Mucosa of rectum (tissue), 2 donors: ENCODE measurements at regions not wholly inside any gene's neighbourhood (a gene's known extent, or its start where the extent isn't known, plus 50 kb on each side); places are given as distances from the start of the nearest gene placed in this dataset.

Experiments
- H3K27ac ChIP-seq, 2 donors: one replicate each; pipeline ENCODE4 v1.7.0; 2013; ENCODE audit warnings: inconsistent platforms in 2 of 2, low read depth in 2 of 2, low read length in 2 of 2
- H3K27me3 ChIP-seq, 2 donors: one replicate each; pipeline ENCODE4 v1.7.0; 2013; ENCODE audit warnings: low read length in 2 of 2; ENCODE audit not compliant: control insufficient read depth in 2 of 2, insufficient read depth in 2 of 2
- H3K36me3 ChIP-seq, 2 donors: one replicate each; pipeline ENCODE4 v1.7.0; 2013; ENCODE audit warnings: low read length in 2 of 2; ENCODE audit not compliant: control insufficient read depth in 2 of 2, insufficient read depth in 2 of 2
- H3K4me1 ChIP-seq, 2 donors: one replicate each; pipeline ENCODE4 v1.7.0; 2013; ENCODE audit warnings: low read length in 2 of 2, mild to moderate bottlenecking in 1 of 2; ENCODE audit not compliant: control insufficient read depth in 2 of 2, insufficient read depth in 2 of 2
- H3K4me3 ChIP-seq, 2 donors: one replicate each; pipeline ENCODE4 v1.7.0; 2013; ENCODE audit warnings: low read length in 2 of 2
- H3K9ac ChIP-seq, 2 donors: one replicate each; pipeline ENCODE4 v1.7.0; 2013; ENCODE audit warnings: low read length in 2 of 2, low read depth in 1 of 2, mild to moderate bottlenecking in 1 of 2
- H3K9me3 ChIP-seq, 2 donors: one replicate each; pipeline ENCODE4 v1.7.0; 2013; ENCODE audit warnings: low read length in 2 of 2; ENCODE audit not compliant: control insufficient read depth in 2 of 2
- donor health status: healthy.
- donor health status: Normal muscosa, but diverticular disease.

GRCh38 chr13:105920370-105920769 lies 615.1 kb downstream of the EFNB2 start:
- H3K36me3 ChIP-seq: no peaks in the 10 kb centered on the region
- no peak overlapping the region for H3K4me3 ChIP-seq
- H3K4me1 ChIP-seq: peaks cover 18 to 35% of the 10 kb centered on the region in 2 donors
- H3K9ac ChIP-seq: peak overlapping the region in 1 of 2 donors; percentile 17
- H3K27ac ChIP-seq: peak overlapping the region; percentile 91 to 92
- H3K27me3 ChIP-seq: no peaks in the 10 kb centered on the region
- H3K9me3 ChIP-seq: no peaks in the 10 kb centered on the region

GRCh38 chr13:105918842-105919741 lies 616.4 kb downstream of the EFNB2 start:
- peak overlapping the region; percentile 56 to 62 for H3K9ac ChIP-seq
- H3K27ac ChIP-seq: peak overlapping the region; percentile 91 to 92
- H3K4me3 ChIP-seq: peak overlapping the region; percentile 31 to 62
- no peaks in the 10 kb centered on the region for H3K9me3 ChIP-seq
- H3K27me3 ChIP-seq: no peaks in the 10 kb centered on the region
- peaks cover 18 to 35% of the 10 kb centered on the region in 2 donors for H3K4me1 ChIP-seq
- H3K36me3 ChIP-seq: no peaks in the 10 kb centered on the region

GRCh38 chr13:105915146-105915850 lies 620.2 kb downstream of the EFNB2 start:
- H3K27ac ChIP-seq: no peak overlapping the region
- no peaks in the 10 kb centered on the region for H3K27me3 ChIP-seq
- peaks cover 12 to 17% of the 10 kb centered on the region in 2 donors for H3K4me1 ChIP-seq
- no peaks in the 10 kb centered on the region for H3K9me3 ChIP-seq
- no peak overlapping the region for H3K9ac ChIP-seq
- no peak overlapping the region for H3K4me3 ChIP-seq
- no peaks in the 10 kb centered on the region for H3K36me3 ChIP-seq

- H3K9ac ChIP-seq: no peak overlapping the region
- no peak overlapping the region for H3K4me3 ChIP-seq
- H3K9me3 ChIP-seq: no peaks in the 10 kb centered on the region
- H3K36me3 ChIP-seq: no peaks in the 10 kb centered on the region
- no peaks in the 10 kb centered on the region for H3K27me3 ChIP-seq
- peaks cover 4 to 8% of the 10 kb centered on the region in 2 donors for H3K4me1 ChIP-seq
- no peak overlapping the region for H3K27ac ChIP-seq
Observed at GRCh38 chr13:105914291-105915036, 621.0 kb downstream of the EFNB2 start.

- Histone ChIP-seq H3K36me3 (no peaks in the 10 kb centered on the region), H3K9ac (no peak overlapping the region), H3K9me3 (no peaks in the 10 kb centered on the region), H3K4me1 (peaks cover 2 to 3% of the 10 kb centered on the region in 2 donors), H3K4me3 (no peak overlapping the region), H3K27ac (no peak overlapping the region), H3K27me3 (no peaks in the 10 kb centered on the region)
Observed at GRCh38 chr13:105908586-105908985, 626.9 kb downstream of the EFNB2 start.

GRCh38 chr13:105907319-105908019 lies 628.0 kb downstream of the EFNB2 start:
- Histone ChIP-seq H3K9me3 (no peaks in the 10 kb centered on the region), H3K27me3 (no peaks in the 10 kb centered on the region), H3K36me3 (no peaks in the 10 kb centered on the region), H3K4me3 (no peak overlapping the region), H3K9ac (no peak overlapping the region), H3K4me1 (peaks cover 2 to 3% of the 10 kb centered on the region in 2 donors), H3K27ac (no peak overlapping the region)

GRCh38 chr13:105906746-105907145 lies 628.7 kb downstream of the EFNB2 start:
- H3K4me3 ChIP-seq: no peak overlapping the region
- H3K4me1 ChIP-seq: peaks cover 2 to 3% of the 10 kb centered on the region in 2 donors
- no peak overlapping the region for H3K27ac ChIP-seq
- no peaks in the 10 kb centered on the region for H3K36me3 ChIP-seq
- no peak overlapping the region for H3K9ac ChIP-seq
- no peaks in the 10 kb centered on the region for H3K9me3 ChIP-seq
- no peaks in the 10 kb centered on the region for H3K27me3 ChIP-seq

- Histone ChIP-seq H3K4me1 (peaks cover 2 to 3% of the 10 kb centered on the region in 2 donors), H3K9me3 (no peaks in the 10 kb centered on the region), H3K27me3 (no peaks in the 10 kb centered on the region), H3K4me3 (peak overlapping the region in 1 of 2 donors; percentile 5), H3K36me3 (no peaks in the 10 kb centered on the region), H3K27ac (peak overlapping the region; percentile 49 to 69), H3K9ac (no peak overlapping the region)
Observed at GRCh38 chr13:105904034-105904742, 631.3 kb downstream of the EFNB2 start.

- no peaks in the 10 kb centered on the region for H3K27me3 ChIP-seq
- H3K9me3 ChIP-seq: no peaks in the 10 kb centered on the region
- no peak overlapping the region for H3K4me3 ChIP-seq
- no peaks in the 10 kb centered on the region for H3K36me3 ChIP-seq
- peaks cover 2 to 3% of the 10 kb centered on the region in 2 donors for H3K4me1 ChIP-seq
- H3K27ac ChIP-seq: no peak overlapping the region
- no peak overlapping the region for H3K9ac ChIP-seq
Observed at GRCh38 chr13:105902396-105902795, 633.1 kb downstream of the EFNB2 start.
